Testis (tissue), 2 donors: ENCODE measurements at regions not wholly inside any gene's neighbourhood (a gene's known extent, or its start where the extent isn't known, plus 50 kb on each side); places are given as distances from the start of the nearest gene placed in this dataset.

Experiments
- DNase-seq: peaks from one replicate; pipeline ENCODE4 v3.0.0-alpha.2; 2019
- H3K27ac ChIP-seq, 2 donors: fragments of 200-600 bp; sonication (generic); one replicate each; pipeline ENCODE4 v1.5.1; 2019
- H3K27me3 ChIP-seq: fragments of 200-600 bp; sonication (generic); one replicate; pipeline ENCODE4 v1.5.1; 2019
- H3K36me3 ChIP-seq: fragments of 200-600 bp; sonication (generic); one replicate; pipeline ENCODE4 v1.5.1; 2017; ENCODE audit warnings: low read depth; ENCODE audit errors: missing control alignments
- H3K4me1 ChIP-seq: fragments of 200-600 bp; sonication (generic); one replicate; pipeline ENCODE4 v1.5.1; 2019
- H3K4me3 ChIP-seq, 2 donors: fragments of 200-600 bp; sonication (generic); one replicate each; pipeline ENCODE4 v1.5.1; 2017 to 2019
- H3K9me3 ChIP-seq: fragments of 200-600 bp; sonication (generic); one replicate; pipeline ENCODE4 v1.5.1; 2017
- POLR2A ChIP-seq: fragments of 450-650 bp; IDR thresholded peaks from one replicate; pipeline ENCODE4 v1.6.1; 2017; ENCODE audit warnings: antibody characterized with exemption, mild to moderate bottlenecking, moderate library complexity
- WGBS, 2 donors: methylation state at CpG; one replicate each; pipeline ENCODE4 v1.1.5; 2018; 5-methylcytosine and 5-hydroxymethylcytosine counted together
- intact Hi-C: fragments of 100-400 bp; cut with DNase I; formaldehyde crosslinking; loops from one replicate; pipeline ENCODE4 v1.15.1; 2023; ENCODE audit warnings: low total_unique reads
- TF ChIP-seq, protein P1 (sequence below), 3 experiments: fragments of 450-650 bp in 2 of 3; fragments of 200-600 bp in 1 of 3; sonication (generic) in 1 of 3; IDR thresholded peaks; one replicate each; pipeline ENCODE4 v1.5.1; 2016 to 2019; ENCODE audit warnings: antibody characterized with exemption in 3 of 3, mild to moderate bottlenecking in 2 of 3, moderate library complexity in 1 of 3

DNA sequence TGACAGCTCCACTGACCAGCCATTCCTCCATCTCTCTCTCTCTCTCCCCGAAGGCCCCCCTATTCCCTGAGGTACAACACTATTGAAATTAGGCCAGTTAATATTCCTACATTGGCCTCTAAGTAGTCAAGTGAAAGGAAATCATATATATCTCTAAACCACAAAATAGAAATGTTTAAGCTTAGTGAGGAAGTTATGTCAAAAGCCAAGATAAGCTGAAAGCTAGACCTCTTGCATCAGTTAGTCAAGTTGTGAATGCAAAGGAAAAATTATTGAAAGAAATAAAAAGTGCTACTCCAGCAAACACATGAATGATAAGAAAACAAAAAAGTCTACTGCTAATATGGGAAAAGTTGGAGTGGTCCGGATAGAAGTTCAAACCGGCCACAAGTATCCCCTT lies 301.3 kb upstream of the RBMS1 start:
- H3K27ac ChIP-seq: no peak overlapping the region
- TF ChIP-seq, protein P1, sequence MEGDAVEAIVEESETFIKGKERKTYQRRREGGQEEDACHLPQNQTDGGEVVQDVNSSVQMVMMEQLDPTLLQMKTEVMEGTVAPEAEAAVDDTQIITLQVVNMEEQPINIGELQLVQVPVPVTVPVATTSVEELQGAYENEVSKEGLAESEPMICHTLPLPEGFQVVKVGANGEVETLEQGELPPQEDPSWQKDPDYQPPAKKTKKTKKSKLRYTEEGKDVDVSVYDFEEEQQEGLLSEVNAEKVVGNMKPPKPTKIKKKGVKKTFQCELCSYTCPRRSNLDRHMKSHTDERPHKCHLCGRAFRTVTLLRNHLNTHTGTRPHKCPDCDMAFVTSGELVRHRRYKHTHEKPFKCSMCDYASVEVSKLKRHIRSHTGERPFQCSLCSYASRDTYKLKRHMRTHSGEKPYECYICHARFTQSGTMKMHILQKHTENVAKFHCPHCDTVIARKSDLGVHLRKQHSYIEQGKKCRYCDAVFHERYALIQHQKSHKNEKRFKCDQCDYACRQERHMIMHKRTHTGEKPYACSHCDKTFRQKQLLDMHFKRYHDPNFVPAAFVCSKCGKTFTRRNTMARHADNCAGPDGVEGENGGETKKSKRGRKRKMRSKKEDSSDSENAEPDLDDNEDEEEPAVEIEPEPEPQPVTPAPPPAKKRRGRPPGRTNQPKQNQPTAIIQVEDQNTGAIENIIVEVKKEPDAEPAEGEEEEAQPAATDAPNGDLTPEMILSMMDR (IDR thresholded peaks at IDR 0.05): no peak
- no peak for TF ChIP-seq POLR2A
- H3K27me3 ChIP-seq: no peaks in the 10 kb centered on the region
- DNase-seq: no peak
- H3K4me1 ChIP-seq: no peaks in the 10 kb centered on the region
- intact Hi-C loops: no loop called here
- H3K9me3 ChIP-seq: no peaks in the 10 kb centered on the region
- no peaks in the 10 kb centered on the region for H3K36me3 ChIP-seq
- no peak overlapping the region for H3K4me3 ChIP-seq
- 91 to 94% methylated on average over 3 of the region's 3 CpGs for WGBS, 2 donors

DNA sequence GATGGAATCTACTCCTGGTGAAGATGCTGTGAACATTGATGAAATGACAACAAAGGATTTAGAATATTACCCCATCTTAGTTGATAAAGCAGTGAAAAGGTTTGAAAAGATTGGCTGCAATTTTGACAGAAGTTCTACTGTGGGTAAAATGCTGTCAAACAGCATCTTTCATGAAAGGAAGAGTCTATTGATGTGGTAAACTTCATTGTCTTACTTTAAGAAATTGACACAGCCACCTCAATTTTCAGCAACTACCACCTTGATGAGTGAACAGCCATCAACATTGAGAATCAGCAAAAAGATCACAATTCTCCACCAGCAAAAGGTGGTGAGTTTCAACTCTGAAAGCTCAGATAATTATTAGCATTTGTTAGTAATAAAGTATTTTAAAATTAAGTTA lies 310.3 kb upstream of the RBMS1 start:
- no peaks in the 10 kb centered on the region for H3K4me1 ChIP-seq
- no peak overlapping the region for H3K4me3 ChIP-seq
- H3K27ac ChIP-seq: no peak overlapping the region
- no peak for DNase-seq
- no peaks in the 10 kb centered on the region for H3K9me3 ChIP-seq
- TF ChIP-seq, protein P1 (IDR thresholded peaks at IDR 0.05): no peak
- TF ChIP-seq POLR2A: no peak
- no peaks in the 10 kb centered on the region for H3K36me3 ChIP-seq
- intact Hi-C loops: no loop called here
- H3K27me3 ChIP-seq: no peaks in the 10 kb centered on the region

DNA sequence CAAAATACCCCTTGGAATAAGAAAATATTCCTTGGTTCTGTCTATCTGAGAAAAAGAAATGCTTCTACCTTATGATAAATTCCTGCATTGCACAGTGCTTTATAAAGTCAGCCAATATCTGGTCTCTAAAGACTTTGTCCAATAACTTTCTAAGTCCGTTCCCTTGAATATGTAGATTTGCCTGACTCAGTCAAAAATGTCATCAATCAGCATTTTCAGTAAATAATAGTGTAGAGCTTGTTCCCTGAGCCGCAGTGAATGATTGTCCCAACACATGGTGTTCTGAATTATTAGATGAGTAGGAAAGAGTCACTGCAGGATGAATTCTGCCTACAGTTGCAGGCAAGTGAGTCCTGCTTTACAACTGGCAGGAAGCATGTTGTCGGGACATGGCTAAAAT lies 316.8 kb upstream of the RBMS1 start:
- intact Hi-C loops: no loop called here
- no peak for TF ChIP-seq POLR2A
- TF ChIP-seq, protein P1 (IDR thresholded peaks at IDR 0.05): no peak
- no peaks in the 10 kb centered on the region for H3K4me1 ChIP-seq

DNA sequence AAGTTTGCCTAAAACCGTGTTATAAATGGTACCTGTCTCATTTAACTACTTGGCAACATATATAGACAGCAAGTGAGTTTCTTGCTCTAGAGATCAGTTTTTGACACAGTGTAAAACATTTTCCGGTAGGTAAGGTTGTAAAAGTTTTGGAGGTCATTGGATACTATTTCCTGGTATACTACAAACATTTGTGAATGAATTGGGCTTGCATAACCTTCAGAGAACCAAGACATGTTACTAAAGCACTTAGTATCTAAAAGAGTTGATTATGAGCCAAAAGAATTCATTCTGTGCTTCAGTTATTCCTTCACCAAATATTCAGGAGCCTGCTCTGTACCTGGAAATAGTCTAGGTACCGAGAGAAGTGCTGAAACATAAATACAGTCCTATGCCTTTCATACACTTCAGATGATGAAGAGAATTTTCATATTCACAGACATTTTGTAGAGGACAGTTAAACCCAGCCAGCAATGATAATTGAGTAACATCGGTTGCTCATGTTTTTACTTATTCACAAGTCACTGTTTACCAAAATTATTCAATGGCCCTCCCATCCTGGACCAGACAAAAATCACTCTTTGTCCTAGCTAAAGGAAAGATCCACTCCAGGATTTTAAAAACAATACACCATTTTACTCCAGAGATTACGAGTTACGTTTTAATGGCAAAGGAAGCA lies 319.4 kb upstream of the RBMS1 start:
- intact Hi-C loops: no loop called here
- no peak for TF ChIP-seq POLR2A
- TF ChIP-seq, protein P1 (IDR thresholded peaks at IDR 0.05): no peak
- WGBS, 2 donors: 56 to 63% methylated on average over 6 of the region's 6 CpGs

More for the DNA sequence above, 316.8 kb upstream of the RBMS1 start:
- Histone ChIP-seq H3K27ac (no peak overlapping the region), H3K27me3 (no peaks in the 10 kb centered on the region), H3K4me3 (no peak overlapping the region), H3K9me3 (no peaks in the 10 kb centered on the region), H3K36me3 (no peaks in the 10 kb centered on the region)
- no peak for DNase-seq
- WGBS, 2 donors: 85 to 94% methylated on average over 3 of the region's 3 CpGs

DNA sequence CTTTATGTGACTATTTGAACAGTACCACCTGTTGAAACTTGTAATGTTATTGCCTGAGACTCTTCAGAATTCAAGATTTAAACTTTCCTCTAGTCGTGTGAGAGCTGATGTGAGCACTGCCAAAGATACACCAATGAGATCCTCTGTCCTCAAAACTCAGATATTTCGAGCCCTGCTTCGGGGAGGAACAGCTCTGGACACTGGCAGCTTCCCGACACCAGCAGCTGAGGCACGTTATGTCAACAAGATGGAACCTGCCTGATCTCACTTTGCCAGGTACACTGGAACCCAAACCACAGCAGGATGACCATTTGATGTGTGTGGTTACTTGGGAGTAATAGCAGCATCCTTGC lies 319.9 kb upstream of the RBMS1 start:
- no peak overlapping the region for H3K27ac ChIP-seq
- no peaks in the 10 kb centered on the region for H3K9me3 ChIP-seq
- TF ChIP-seq, protein P1 (IDR thresholded peaks at IDR 0.05): no peak
- TF ChIP-seq POLR2A: no peak
- intact Hi-C loops: no loop called here
- no peaks in the 10 kb centered on the region for H3K4me1 ChIP-seq
- H3K27me3 ChIP-seq: no peaks in the 10 kb centered on the region
- 48 to 64% methylated on average over 5 of the region's 5 CpGs for WGBS, 2 donors
- no peak for DNase-seq
- H3K4me3 ChIP-seq: no peak overlapping the region
- H3K36me3 ChIP-seq: no peaks in the 10 kb centered on the region

More for the DNA sequence above, 319.4 kb upstream of the RBMS1 start:
- no peak overlapping the region for H3K4me3 ChIP-seq
- no peaks in the 10 kb centered on the region for H3K4me1 ChIP-seq
- H3K27ac ChIP-seq: no peak overlapping the region
- no peaks in the 10 kb centered on the region for H3K36me3 ChIP-seq
- no peak for DNase-seq
- no peaks in the 10 kb centered on the region for H3K9me3 ChIP-seq
- no peaks in the 10 kb centered on the region for H3K27me3 ChIP-seq
